Left ventricle myocardium inferior (tissue), 1 donor: ENCODE measurements at regions not wholly inside any gene's neighbourhood (a gene's known extent, or its start where the extent isn't known, plus 50 kb on each side); places are given as distances from the start of the nearest gene placed in this dataset.

Experiments
- DNase-seq: peaks from one replicate; pipeline ENCODE4 v3.0.0-alpha.2; 2020
- H3K27ac ChIP-seq: fragments of 200-600 bp; replicated peaks from 2 replicates; pipeline ENCODE4 v1.8.0; 2021
- H3K27me3 ChIP-seq: fragments of 200-600 bp; 2 replicates; pipeline ENCODE4 v1.8.0; 2021; ENCODE audit warnings: low read depth
- H3K36me3 ChIP-seq: fragments of 200-600 bp; 2 replicates; pipeline ENCODE4 v1.8.0; 2021
- H3K4me1 ChIP-seq: fragments of 200-600 bp; 2 replicates; pipeline ENCODE4 v1.8.0; 2021
- H3K4me3 ChIP-seq: fragments of 200-600 bp; 2 replicates; pipeline ENCODE4 v1.8.0; 2021; ENCODE audit warnings: mild to moderate bottlenecking, moderate library complexity
- H3K9me3 ChIP-seq: fragments of 200-600 bp; replicated peaks from 2 replicates; pipeline ENCODE4 v1.8.0; 2021
- CTCF ChIP-seq: fragments of 200-600 bp; IDR thresholded peaks from 2 replicates; pipeline ENCODE4 v1.8.0; 2021; ENCODE audit warnings: antibody characterized with exemption, mild to moderate bottlenecking, borderline replicate concordance
- intact Hi-C: fragments of 100-400 bp; cut with micrococcal nuclease; formaldehyde crosslinking; loops from one replicate; pipeline ENCODE4 v1.11.0; 2022
- donor health status: DM: no; HTN: yes; CAD: no; lungs with severe emphysema.

GRCh38 chr22:25351631-25352293, 132.3 kb downstream of the CRYBB2 start:
- no peaks in the 10 kb centered on the region for H3K27me3 ChIP-seq
- no peak overlapping the region for H3K4me3 ChIP-seq
- H3K4me1 ChIP-seq: no peaks in the 10 kb centered on the region
- peaks cover 94% of the 10 kb centered on the region for H3K36me3 ChIP-seq
- H3K9me3 ChIP-seq: no peaks in the 10 kb centered on the region
- intact Hi-C loops: no loop called here
- H3K27ac ChIP-seq: no peak overlapping the region
- no peak for TF ChIP-seq CTCF
- no peak for DNase-seq

- no peaks in the 10 kb centered on the region for H3K4me1 ChIP-seq
- intact Hi-C loops: no loop called here
- no peaks in the 10 kb centered on the region for H3K9me3 ChIP-seq
- H3K36me3 ChIP-seq: peaks cover 94% of the 10 kb centered on the region
- H3K27me3 ChIP-seq: no peaks in the 10 kb centered on the region
- H3K4me3 ChIP-seq: no peak overlapping the region
- DNase-seq: no peak
- no peak for TF ChIP-seq CTCF
- no peak overlapping the region for H3K27ac ChIP-seq
These were observed 132.8 kb downstream of the CRYBB2 start for GRCh38 chr22:25352294-25352680.

GRCh38 chr22:25353516-25354445, 134.3 kb downstream of the CRYBB2 start:
- no peaks in the 10 kb centered on the region for H3K4me1 ChIP-seq
- peaks cover 94% of the 10 kb centered on the region for H3K36me3 ChIP-seq
- intact Hi-C loops: no loop called here
- DNase-seq: no peak
- H3K27me3 ChIP-seq: no peaks in the 10 kb centered on the region
- no peak for TF ChIP-seq CTCF
- H3K27ac ChIP-seq: no peak overlapping the region
- H3K4me3 ChIP-seq: no peak overlapping the region
- no peaks in the 10 kb centered on the region for H3K9me3 ChIP-seq

GRCh38 chr22:25354456-25354855, 135.0 kb downstream of the CRYBB2 start:
- no peaks in the 10 kb centered on the region for H3K4me1 ChIP-seq
- H3K27ac ChIP-seq: no peak overlapping the region
- no peaks in the 10 kb centered on the region for H3K27me3 ChIP-seq
- DNase-seq: no peak
- peaks cover 93% of the 10 kb centered on the region for H3K36me3 ChIP-seq
- no peaks in the 10 kb centered on the region for H3K9me3 ChIP-seq
- intact Hi-C loops: no loop called here
- TF ChIP-seq CTCF: no peak
- no peak overlapping the region for H3K4me3 ChIP-seq

GRCh38 chr22:25357132-25357455, 137.7 kb downstream of the CRYBB2 start:
- no peak for DNase-seq
- Histone ChIP-seq H3K27me3 (no peaks in the 10 kb centered on the region), H3K36me3 (peaks cover 74% of the 10 kb centered on the region), H3K27ac (no peak overlapping the region), H3K4me3 (no peak overlapping the region), H3K4me1 (peaks cover 2% of the 10 kb centered on the region), H3K9me3 (no peaks in the 10 kb centered on the region)
- TF ChIP-seq CTCF: no peak
- intact Hi-C loops: no loop called here
